ENCODE measurements at regions not wholly inside any gene's neighbourhood (a gene's known extent, or its start where the extent isn't known, plus 50 kb on each side); places are given as distances from the start of the nearest gene placed in this dataset.

DNA sequence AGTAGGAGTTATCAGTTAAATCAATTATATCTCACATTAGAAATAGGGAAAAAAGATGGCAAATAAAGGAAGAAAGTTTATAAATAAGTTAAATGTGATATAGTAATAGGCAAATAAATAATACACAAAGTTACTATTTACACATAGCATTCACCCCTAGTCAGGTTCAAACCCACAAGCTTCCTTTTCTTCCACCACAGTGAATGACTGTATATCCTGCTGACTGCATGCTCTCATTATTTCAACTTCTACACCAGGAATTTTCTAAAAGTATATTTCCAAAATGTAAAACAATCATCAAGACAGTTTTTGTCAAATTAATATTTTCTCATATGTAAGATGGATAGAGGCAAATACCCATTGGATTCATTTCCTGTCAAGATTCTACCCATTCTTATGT lies 548.6 kb upstream of the SLITRK5 start:
- no peak overlapping the region for H3K4me3 ChIP-seq (replicated peaks in 1 of 3; ENCODE audit: insufficient read depth in 1 of 3, low read depth in 1 of 3, low read length in 3 of 3)
- H4K20me1 ChIP-seq (replicated peaks; ENCODE audit: control insufficient read depth, extremely low read depth, insufficient read depth, low read length) = no peaks in the 10 kb centered on the region
- no peak overlapping the region for H3K9ac ChIP-seq (replicated peaks; ENCODE audit: extremely low read depth, insufficient read depth, low read length)
- dilution Hi-C loops (cut with MboI; ENCODE audit: extremely low pct_ligation_motif_present, low sequenced_read_pairs) (no loop called here), intact Hi-C loops (cut with micrococcal nuclease) (no loop called here)
- no peaks in the 10 kb centered on the region for H3K9me3 ChIP-seq (replicated peaks; ENCODE audit: control insufficient read depth, insufficient read depth, low read length)
- no peaks in the 10 kb centered on the region for H3K9me1 ChIP-seq (replicated peaks; ENCODE audit: control insufficient read depth, extremely low read depth, insufficient read depth, low read length)
- ChIA-PET CTCF (no interaction called here), POLR2A (no interaction called here)
- H3K27ac ChIP-seq (ENCODE audit: insufficient read depth, low read depth, low read length) = no peak overlapping the region
- no peak overlapping the region for H3K4me2 ChIP-seq (ENCODE audit: insufficient read depth, low read length)
- no peak overlapping the region for H2AFZ ChIP-seq (ENCODE audit: low read depth, low read length)
- DNase-seq (ENCODE audit: low read depth, low spot score) (no peak), FAIRE-seq (no peak)
- H3K27me3 ChIP-seq (ENCODE audit: control insufficient read depth in 2 of 2, insufficient read depth in 2 of 2, low read length in 2 of 2) = no peaks in the 10 kb centered on the region
- no peaks in the 10 kb centered on the region for H3K79me2 ChIP-seq (ENCODE audit: control insufficient read depth, insufficient read depth, low read length)
- TF ChIP-seq POLR2A (IDR thresholded peaks at IDR 0.05; ENCODE audit: low read depth, low read length) = no peak
- TF ChIP-seq POLR2AphosphoS5 (IDR thresholded peaks at IDR 0.05; ENCODE audit: insufficient read depth, low read depth, low read length) = no peak
- TF ChIP-seq, protein P1, sequence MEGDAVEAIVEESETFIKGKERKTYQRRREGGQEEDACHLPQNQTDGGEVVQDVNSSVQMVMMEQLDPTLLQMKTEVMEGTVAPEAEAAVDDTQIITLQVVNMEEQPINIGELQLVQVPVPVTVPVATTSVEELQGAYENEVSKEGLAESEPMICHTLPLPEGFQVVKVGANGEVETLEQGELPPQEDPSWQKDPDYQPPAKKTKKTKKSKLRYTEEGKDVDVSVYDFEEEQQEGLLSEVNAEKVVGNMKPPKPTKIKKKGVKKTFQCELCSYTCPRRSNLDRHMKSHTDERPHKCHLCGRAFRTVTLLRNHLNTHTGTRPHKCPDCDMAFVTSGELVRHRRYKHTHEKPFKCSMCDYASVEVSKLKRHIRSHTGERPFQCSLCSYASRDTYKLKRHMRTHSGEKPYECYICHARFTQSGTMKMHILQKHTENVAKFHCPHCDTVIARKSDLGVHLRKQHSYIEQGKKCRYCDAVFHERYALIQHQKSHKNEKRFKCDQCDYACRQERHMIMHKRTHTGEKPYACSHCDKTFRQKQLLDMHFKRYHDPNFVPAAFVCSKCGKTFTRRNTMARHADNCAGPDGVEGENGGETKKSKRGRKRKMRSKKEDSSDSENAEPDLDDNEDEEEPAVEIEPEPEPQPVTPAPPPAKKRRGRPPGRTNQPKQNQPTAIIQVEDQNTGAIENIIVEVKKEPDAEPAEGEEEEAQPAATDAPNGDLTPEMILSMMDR (IDR thresholded peaks at IDR 0.05; ENCODE audit: extremely low read depth in 1 of 2, insufficient read depth in 1 of 2, low read depth in 1 of 2, low read length in 2 of 2) = no peak
- TF ChIP-seq MYC (IDR thresholded peaks at IDR 0.05; ENCODE audit: low read depth, low read length) = no peak
- TF ChIP-seq GATA2 (IDR thresholded peaks at IDR 0.05; ENCODE audit: insufficient read depth, insufficient read length, low read depth, low read length) = no peak
- no peak for TF ChIP-seq EZH2 (IDR thresholded peaks at IDR 0.05; ENCODE audit: borderline replicate concordance, low read depth, low read length, severe bottlenecking)
- no peak for TF ChIP-seq FOS (IDR thresholded peaks at IDR 0.05; ENCODE audit: borderline replicate concordance, insufficient read depth, low read length)
- no peak for TF ChIP-seq JUN (IDR thresholded peaks at IDR 0.05; ENCODE audit: borderline replicate concordance, insufficient read depth, insufficient read length, low read depth)
- TF ChIP-seq, protein P2, sequence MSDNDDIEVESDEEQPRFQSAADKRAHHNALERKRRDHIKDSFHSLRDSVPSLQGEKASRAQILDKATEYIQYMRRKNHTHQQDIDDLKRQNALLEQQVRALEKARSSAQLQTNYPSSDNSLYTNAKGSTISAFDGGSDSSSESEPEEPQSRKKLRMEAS (IDR thresholded peaks at IDR 0.05; ENCODE audit: insufficient read depth, insufficient read length) = no peak
- BruUV-seq (replicated peaks) = no TSS peak
- no peaks in the 10 kb centered on the region for H3K4me1 ChIP-seq (ENCODE audit: control insufficient read depth, extremely low read depth, insufficient read depth, low read length)
- H3K36me3 ChIP-seq (ENCODE audit: control insufficient read depth in 2 of 2, extremely low read depth in 1 of 2, insufficient read depth in 2 of 2, low read length in 2 of 2) = no peaks in the 10 kb centered on the region
